OCI-LY1 (cell line): ENCODE measurements at regions not wholly inside any gene's neighbourhood (a gene's known extent, or its start where the extent isn't known, plus 50 kb on each side); places are given as distances from the start of the nearest gene placed in this dataset.

Experiments used
- H2AFZ ChIP-seq: fragments of 200-600 bp; sonication (generic), shearing (Covaris generic); 2 replicates; pipeline ENCODE4 v1.6.0; 2014; ENCODE audit warnings: antibody characterized with exemption, mild to moderate bottlenecking, low read length
- H3F3A ChIP-seq: fragments of 200-600 bp; sonication (generic), shearing (Covaris generic); 2 replicates; pipeline ENCODE4 v1.6.0; 2014; ENCODE audit warnings: mild to moderate bottlenecking, antibody characterized with exemption, low read length, moderate library complexity; ENCODE audit not compliant: insufficient read depth
- H3K27ac ChIP-seq: fragments of 200-600 bp; sonication (generic); 2 replicates; pipeline ENCODE4 v1.5.1; 2014; ENCODE audit warnings: low read length, mixed run types, mild to moderate bottlenecking, low read depth; ENCODE audit not compliant: poor library complexity, severe bottlenecking
- H3K27me3 ChIP-seq: fragments of 200-600 bp; sonication (generic); 2 replicates; pipeline ENCODE4 v1.6.0; 2014; ENCODE audit warnings: antibody characterized with exemption, mild to moderate bottlenecking, low read length, moderate library complexity; ENCODE audit not compliant: insufficient read depth
- H3K36me3 ChIP-seq: fragments of 200-600 bp; sonication (generic); 2 replicates; pipeline ENCODE4 v1.6.1; 2014; ENCODE audit warnings: mild to moderate bottlenecking, antibody characterized with exemption, low read length, moderate library complexity, mixed read lengths; ENCODE audit not compliant: insufficient read depth
- H3K4me1 ChIP-seq: fragments of 200-600 bp; sonication (generic); 2 replicates; pipeline ENCODE4 v1.5.1; 2014; ENCODE audit warnings: mild to moderate bottlenecking, low read length, moderate library complexity; ENCODE audit not compliant: insufficient read depth, severe bottlenecking
- H3K4me2 ChIP-seq: fragments of 200-600 bp; sonication (generic), shearing (Covaris generic); 2 replicates; pipeline ENCODE4 v1.6.1; 2014; ENCODE audit warnings: low read length
- H3K4me3 ChIP-seq: fragments of 200-600 bp; sonication (generic); 2 replicates; pipeline ENCODE4 v1.5.1; 2014; ENCODE audit warnings: low read length, low read depth, mild to moderate bottlenecking, mixed read lengths; ENCODE audit not compliant: poor library complexity, severe bottlenecking
- H3K79me2 ChIP-seq: fragments of 200-600 bp; shearing (Covaris generic); 2 replicates; pipeline ENCODE4 v1.6.1; 2016; ENCODE audit warnings: mixed run types, low read length, mixed read lengths; ENCODE audit not compliant: insufficient read depth
- H3K9ac ChIP-seq: fragments of 200-600 bp; sonication (generic), shearing (Covaris generic); 2 replicates; pipeline ENCODE4 v1.6.1; 2014; ENCODE audit warnings: mild to moderate bottlenecking, low read length, mixed read lengths
- H3K9me2 ChIP-seq: fragments of 200-600 bp; sonication (generic), shearing (Covaris generic); 2 replicates; pipeline ENCODE4 v1.6.1; 2014; ENCODE audit warnings: low read depth, mild to moderate bottlenecking, low read length, mixed read lengths
- H3K9me3 ChIP-seq: fragments of 200-600 bp; shearing (Covaris generic); 2 replicates; pipeline ENCODE4 v1.6.1; 2014; ENCODE audit warnings: low read length, mixed read lengths
- H4K20me1 ChIP-seq: fragments of 200-600 bp; sonication (generic), shearing (Covaris generic); 2 replicates; pipeline ENCODE4 v1.6.0; 2016; ENCODE audit warnings: mild to moderate bottlenecking, low read length; ENCODE audit not compliant: insufficient read depth
- CTCF ChIP-seq: fragments of 200-600 bp; sonication (generic), shearing (Covaris generic); IDR thresholded peaks from 2 replicates; pipeline ENCODE4 v1.5.1; 2017; ENCODE audit warnings: mild to moderate bottlenecking, antibody characterized with exemption, low read length, moderate library complexity, mixed read lengths
- EZH2 ChIP-seq: fragments of 200-600 bp; sonication (generic), shearing (Covaris generic); IDR thresholded peaks from 2 replicates; pipeline ENCODE4 v1.8.0; 2017; ENCODE audit warnings: borderline replicate concordance, mixed run types, mild to moderate bottlenecking, antibody characterized with exemption, low read length, moderate library complexity, mixed read lengths

GRCh38 chr13:58051396-58051795, 419.9 kb downstream of the PCDH17 start:
- Histone ChIP-seq H2AFZ (no peak overlapping the region), H3K4me1 (no peaks in the 10 kb centered on the region), H3F3A (no peaks in the 10 kb centered on the region), H3K36me3 (no peaks in the 10 kb centered on the region), H3K9ac (no peak overlapping the region), H3K27ac (no peak overlapping the region), H3K4me2 (no peak overlapping the region), H3K4me3 (no peak overlapping the region), H3K9me3 (no peaks in the 10 kb centered on the region), H4K20me1 (no peaks in the 10 kb centered on the region), H3K9me2 (no peaks in the 10 kb centered on the region), H3K79me2 (no peaks in the 10 kb centered on the region), H3K27me3 (no peaks in the 10 kb centered on the region)
- TF ChIP-seq EZH2: no peak
- no peak for TF ChIP-seq CTCF

GRCh38 chr13:58051807-58052375, 420.3 kb downstream of the PCDH17 start:
- H2AFZ ChIP-seq: no peak overlapping the region

GRCh38 chr13:58056426-58056825, 424.9 kb downstream of the PCDH17 start:
- Histone ChIP-seq H3K4me3 (no peak overlapping the region), H3K4me1 (no peaks in the 10 kb centered on the region), H4K20me1 (no peaks in the 10 kb centered on the region), H3K36me3 (no peaks in the 10 kb centered on the region), H2AFZ (no peak overlapping the region), H3K27me3 (no peaks in the 10 kb centered on the region), H3F3A (no peaks in the 10 kb centered on the region), H3K79me2 (no peaks in the 10 kb centered on the region), H3K27ac (no peak overlapping the region), H3K9me3 (no peaks in the 10 kb centered on the region), H3K4me2 (no peak overlapping the region), H3K9me2 (no peaks in the 10 kb centered on the region), H3K9ac (no peak overlapping the region)
- TF ChIP-seq EZH2 (no peak), CTCF (no peak)

More at GRCh38 chr13:58051807-58052375, 420.3 kb downstream of the PCDH17 start:
- Histone ChIP-seq H3K27me3 (no peaks in the 10 kb centered on the region), H3K79me2 (no peaks in the 10 kb centered on the region), H3K4me2 (no peak overlapping the region), H3K9me2 (no peaks in the 10 kb centered on the region), H3K36me3 (no peaks in the 10 kb centered on the region), H3K4me1 (no peaks in the 10 kb centered on the region), H3F3A (no peaks in the 10 kb centered on the region), H3K9me3 (no peaks in the 10 kb centered on the region), H4K20me1 (no peaks in the 10 kb centered on the region), H3K27ac (no peak overlapping the region), H3K4me3 (no peak overlapping the region), H3K9ac (no peak overlapping the region)
- TF ChIP-seq EZH2 (no peak), CTCF (no peak)
